ENCODE measurements at regions not wholly inside any gene's neighbourhood (a gene's known extent, or its start where the extent isn't known, plus 50 kb on each side); places are given as distances from the start of the nearest gene placed in this dataset.

DNA sequence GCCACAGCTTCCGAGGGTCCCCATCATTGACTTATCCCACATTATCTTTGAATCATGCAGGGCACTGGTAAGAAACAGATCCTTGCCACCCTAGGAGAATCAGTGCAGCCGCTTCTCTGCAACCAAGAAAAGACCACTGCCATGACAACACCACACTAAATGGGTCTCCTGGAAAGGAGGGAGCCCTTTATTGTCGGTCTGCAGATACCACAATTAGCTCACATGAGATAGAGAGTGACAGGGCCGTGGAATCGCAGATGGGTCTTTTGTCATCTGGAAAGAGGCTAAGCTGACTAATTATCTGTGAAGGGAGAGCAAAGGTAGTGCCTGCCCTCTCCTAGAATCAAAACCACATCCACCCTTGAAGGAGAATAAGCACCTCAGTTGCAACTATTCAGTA lies 178.3 kb upstream of the MYO16 start:
- no peak for TF ChIP-seq CTCF (IDR thresholded peaks at IDR 0.05)
- DNase-seq = no peak
- Histone ChIP-seq H3K4me3 (ENCODE audit: low read length) (no peak overlapping the region), H3K27me3 (ENCODE audit: control insufficient read depth in 1 of 2, insufficient read depth in 2 of 2, low read length in 2 of 2) (no peaks in the 10 kb centered on the region), H3K36me3 (ENCODE audit: insufficient read depth, low read length) (no peaks in the 10 kb centered on the region), H3K4me1 (ENCODE audit: insufficient read depth, low read length) (no peaks in the 10 kb centered on the region), H3K9me3 (ENCODE audit: control insufficient read depth in 1 of 2, insufficient read depth in 1 of 2, low read length in 2 of 2) (no peaks in the 10 kb centered on the region), H3K27ac (ENCODE audit: low read depth in 1 of 2, low read length in 2 of 2) (no peak overlapping the region)
- Mint-ChIP-seq H3K27me3 (no peaks in the 10 kb centered on the region), H3K27ac (no peak overlapping the region), H3K9me3 (no peaks in the 10 kb centered on the region), H3K4me3 (no peak overlapping the region), H3K4me1 (ENCODE audit: low read depth) (no peaks in the 10 kb centered on the region), H3K36me3 (ENCODE audit: low read depth) (no peaks in the 10 kb centered on the region)
- ChIA-PET CTCF (no interaction called here), POLR2A (no interaction called here)
- ATAC-seq (ENCODE audit: poor library complexity) = no peak
- intact Hi-C loops (cut with DNase I, micrococcal nuclease) = no loop called here

DNA sequence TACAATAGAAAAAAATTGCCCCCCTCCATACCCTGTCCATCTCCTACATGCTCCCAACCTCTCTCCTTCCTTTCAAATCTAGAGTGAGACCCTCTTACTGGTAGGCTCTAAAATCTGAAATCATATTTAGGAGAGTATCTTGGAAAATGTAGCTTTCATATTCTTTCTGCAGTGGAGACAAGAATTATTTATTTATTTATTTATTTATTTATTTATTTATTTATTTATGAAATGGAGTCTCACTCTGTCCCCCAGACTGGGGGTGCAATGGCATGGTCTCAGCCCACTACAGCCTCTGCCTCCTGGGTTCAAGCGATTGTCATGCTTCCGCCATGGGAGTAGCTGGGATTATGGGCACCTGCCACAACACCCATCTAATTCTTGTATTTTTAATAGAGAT lies 174.1 kb upstream of the MYO16 start:
- no peaks in the 10 kb centered on the region for H3K36me3 ChIP-seq (ENCODE audit: insufficient read depth, low read length)
- Mint-ChIP-seq H3K9me3 (peaks cover 2% of the 10 kb centered on the region), H3K36me3 (ENCODE audit: low read depth) (no peaks in the 10 kb centered on the region), H3K4me1 (ENCODE audit: low read depth) (no peaks in the 10 kb centered on the region), H3K27ac (no peak overlapping the region), H3K4me3 (no peak overlapping the region), H3K27me3 (peaks cover 4% of the 10 kb centered on the region)
- H3K27me3 ChIP-seq (ENCODE audit: control insufficient read depth in 1 of 2, insufficient read depth in 2 of 2, low read length in 2 of 2) = no peaks in the 10 kb centered on the region
- H3K9me3 ChIP-seq (ENCODE audit: control insufficient read depth in 1 of 2, insufficient read depth in 1 of 2, low read length in 2 of 2) = no peaks in the 10 kb centered on the region
- CTCF ChIA-PET = no interaction called here
- DNase-seq (no peak), ATAC-seq (ENCODE audit: poor library complexity) (no peak)
- POLR2A ChIA-PET = no interaction called here
- intact Hi-C loops (cut with DNase I, micrococcal nuclease) = no loop called here
- no peak for TF ChIP-seq CTCF (IDR thresholded peaks at IDR 0.05)
- no peak overlapping the region for H3K4me3 ChIP-seq (ENCODE audit: low read length)
- H3K27ac ChIP-seq (ENCODE audit: low read depth in 1 of 2, low read length in 2 of 2) = no peak overlapping the region
- no peaks in the 10 kb centered on the region for H3K4me1 ChIP-seq (ENCODE audit: insufficient read depth, low read length)

GRCh38 chr13:108460043-108460442 lies 169.4 kb upstream of the MYO16 start:
- ATAC-seq (ENCODE audit: poor library complexity) = no peak
- ChIA-PET POLR2A (no interaction called here), CTCF (interaction anchor here (0.6 kb wide), 1 partner anchor 314 kb away, joined by 3 read pairs; no protein-coding TSS in a partner anchor)
- DNase-seq = no peak
- Mint-ChIP-seq H3K27me3 (peaks cover 4% of the 10 kb centered on the region), H3K4me1 (ENCODE audit: low read depth) (no peaks in the 10 kb centered on the region), H3K36me3 (ENCODE audit: low read depth) (no peaks in the 10 kb centered on the region), H3K4me3 (no peak overlapping the region), H3K27ac (no peak overlapping the region), H3K9me3 (peaks cover 2% of the 10 kb centered on the region)
- Histone ChIP-seq H3K27ac (ENCODE audit: low read depth in 1 of 2, low read length in 2 of 2) (no peak overlapping the region), H3K4me1 (ENCODE audit: insufficient read depth, low read length) (no peaks in the 10 kb centered on the region), H3K27me3 (ENCODE audit: control insufficient read depth in 1 of 2, insufficient read depth in 2 of 2, low read length in 2 of 2) (no peaks in the 10 kb centered on the region), H3K36me3 (ENCODE audit: insufficient read depth, low read length) (no peaks in the 10 kb centered on the region), H3K9me3 (ENCODE audit: control insufficient read depth in 1 of 2, insufficient read depth in 1 of 2, low read length in 2 of 2) (no peaks in the 10 kb centered on the region), H3K4me3 (ENCODE audit: low read length) (no peak overlapping the region)
- no peak for TF ChIP-seq CTCF (IDR thresholded peaks at IDR 0.05)
- intact Hi-C loops (cut with DNase I, micrococcal nuclease) = no loop called here

Data from CD4-positive, alpha-beta T cell (primary cell).